ENCODE measurements at regions not wholly inside any gene's neighbourhood (a gene's known extent, or its start where the extent isn't known, plus 50 kb on each side); places are given as distances from the start of the nearest gene placed in this dataset.
"Not testable (repeated sequence)": the region's sequence is repeated elsewhere in the genome, so short reads cannot be mapped to it uniquely, and the experiment has no call there.

GRCh38 chr6:80454661-80455365, 348.3 kb downstream of the BCKDHB start:
- peak; percentile 38 for DNase-seq (ENCODE audit: low read depth)

GRCh38 chr6:80454197-80454596, 347.7 kb downstream of the BCKDHB start:
- DNase-seq (ENCODE audit: low read depth): peak; percentile 97

GRCh38 chr6:80449726-80450125, 343.3 kb downstream of the BCKDHB start:
- peak; percentile 27 for DNase-seq (ENCODE audit: low read depth)

- DNase-seq (ENCODE audit: low read depth): peak; percentile 75
Measured at GRCh38 chr6:80446454-80447045, 340.1 kb downstream of the BCKDHB start.

GRCh38 chr6:80445751-80446150, 339.3 kb downstream of the BCKDHB start:
- no peak for DNase-seq (ENCODE audit: low read depth)

- DNase-seq (ENCODE audit: low read depth): peak; percentile 25
Measured at GRCh38 chr6:80442366-80442765, 335.9 kb downstream of the BCKDHB start.

- no peak for DNase-seq (ENCODE audit: low read depth)
Measured at GRCh38 chr6:80441131-80441530, 334.7 kb downstream of the BCKDHB start.

GRCh38 chr6:80440496-80441115, 334.1 kb downstream of the BCKDHB start:
- DNase-seq (ENCODE audit: low read depth): no peak

- no peak for DNase-seq (ENCODE audit: low read depth)
Measured at GRCh38 chr6:80439721-80440470, 333.4 kb downstream of the BCKDHB start.

GRCh38 chr6:80438772-80439171, 332.3 kb downstream of the BCKDHB start:
- DNase-seq (ENCODE audit: low read depth): peak; percentile 94

GRCh38 chr6:80437801-80438200, 331.3 kb downstream of the BCKDHB start:
- no peak for DNase-seq (ENCODE audit: low read depth)

GRCh38 chr6:80437221-80437620, 330.8 kb downstream of the BCKDHB start:
- peak; percentile 76 for DNase-seq (ENCODE audit: low read depth)

GRCh38 chr6:80436663-80437062, 330.2 kb downstream of the BCKDHB start:
- DNase-seq (ENCODE audit: low read depth): no peak

- DNase-seq (ENCODE audit: low read depth): no peak
Measured at GRCh38 chr6:80435457-80435856, 329.0 kb downstream of the BCKDHB start.

- DNase-seq (ENCODE audit: low read depth): no peak
Measured at GRCh38 chr6:80434691-80435350, 328.4 kb downstream of the BCKDHB start.

GRCh38 chr6:80433673-80434025, 327.2 kb downstream of the BCKDHB start:
- DNase-seq (ENCODE audit: low read depth): no peak

GRCh38 chr6:80433010-80433672, 326.7 kb downstream of the BCKDHB start:
- no peak for DNase-seq (ENCODE audit: low read depth)

- DNase-seq (ENCODE audit: low read depth): peak; percentile 99
Measured at GRCh38 chr6:80425089-80425823, 318.8 kb downstream of the BCKDHB start.

GRCh38 chr6:80411486-80411885, 305.0 kb downstream of the BCKDHB start:
- DNase-seq (ENCODE audit: low read depth): no peak

GRCh38 chr6:80407976-80408375, 301.5 kb downstream of the BCKDHB start:
- not testable (repeated sequence) for DNase-seq (ENCODE audit: low read depth)

- DNase-seq (ENCODE audit: low read depth): no peak
Measured at GRCh38 chr6:80404889-80405288, 298.4 kb downstream of the BCKDHB start.

Measured in EH (cell line).